ENCODE measurements at regions not wholly inside any gene's neighbourhood (a gene's known extent, or its start where the extent isn't known, plus 50 kb on each side); places are given as distances from the start of the nearest gene placed in this dataset.

GRCh38 chr10:126842356-126842755 lies 62.9 kb upstream of the DOCK1 start:
- no CpG with 5 or more reads among the region's 4 CpGs for WGBS, 2 experiments (ENCODE audit: extremely low coverage in 2 of 2, insufficient read length in 1 of 2)
- Histone ChIP-seq H3K9me1 (ENCODE audit: insufficient read depth, low read length) (no peaks in the 10 kb centered on the region), H3K27me3 (ENCODE audit: control insufficient read depth, insufficient read depth, low read length) (peaks cover 4% of the 10 kb centered on the region), H2BK120ac (ENCODE audit: low read depth, low read length) (no peak overlapping the region), H3K79me1 (ENCODE audit: low read depth in 1 of 2, low read length in 2 of 2) (no peaks in the 10 kb centered on the region), H2AK9ac (replicated peaks; ENCODE audit: low read depth, low read length, poor library complexity) (no peak overlapping the region), H3K9me3 (ENCODE audit: control insufficient read depth, insufficient read depth, low read length) (no peaks in the 10 kb centered on the region), H3K4me2 (ENCODE audit: low read depth, low read length) (no peak overlapping the region), H3K14ac (replicated peaks; ENCODE audit: low read depth, low read length) (no peak overlapping the region), H2AK5ac (ENCODE audit: low read depth, low read length) (no peak overlapping the region), H2BK15ac (ENCODE audit: low read depth, low read length) (no peak overlapping the region), H2AFZ (replicated peaks; ENCODE audit: low read length, poor library complexity) (no peak overlapping the region), H3K4ac (ENCODE audit: low read depth, low read length) (no peak overlapping the region), H4K20me1 (ENCODE audit: insufficient read depth, low read length) (no peaks in the 10 kb centered on the region), H3K36me3 (ENCODE audit: control insufficient read depth, insufficient read depth, low read length) (no peaks in the 10 kb centered on the region), H4K91ac (ENCODE audit: insufficient read depth, low read depth, low read length) (no peak overlapping the region), H3K9ac (ENCODE audit: low read depth, low read length) (no peak overlapping the region), H2BK5ac (ENCODE audit: low read depth, low read length, poor library complexity, severe bottlenecking) (no peak overlapping the region), H4K5ac (ENCODE audit: low read depth, low read length) (no peak overlapping the region), H4K8ac (ENCODE audit: low read depth in 2 of 2, low read length in 2 of 2) (no peak overlapping the region), H3K23ac (ENCODE audit: low read depth, low read length) (no peak overlapping the region), H2BK20ac (ENCODE audit: low read depth, low read length) (no peak overlapping the region), H3K4me3 (ENCODE audit: insufficient read depth, low read depth, low read length) (no peak overlapping the region), H3K56ac (ENCODE audit: extremely low read depth, insufficient read depth, low read length) (no peak overlapping the region), H3K18ac (ENCODE audit: low read depth, low read length) (no peak overlapping the region), H3K4me1 (ENCODE audit: control insufficient read depth, insufficient read depth, low read length) (no peaks in the 10 kb centered on the region), H3K27ac (ENCODE audit: insufficient read depth, low read length) (no peak overlapping the region)
- intact Hi-C loops (cut with micrococcal nuclease) = no loop called here
- DNase-seq = no peak
- BruUV-seq (replicated peaks) = no TSS peak
- dilution Hi-C loops (cut with HindIII; ENCODE audit: low sequenced_read_pairs, unreplicated experiment) = no loop called here
- CTCF ChIA-PET = no interaction called here
- no peak for TF ChIP-seq ELK1 (IDR thresholded peaks at IDR 0.05; ENCODE audit: borderline replicate concordance, low read depth, low read length)
- no peak for TF ChIP-seq RAD21 (IDR thresholded peaks at IDR 0.05; ENCODE audit: low read length)
- TF ChIP-seq MXI1 (IDR thresholded peaks at IDR 0.05; ENCODE audit: borderline replicate concordance, low read depth, low read length) = no peak
- no peak for TF ChIP-seq MAFK (IDR thresholded peaks at IDR 0.05; ENCODE audit: low read depth, low read length)
- TF ChIP-seq CEBPB (IDR thresholded peaks at IDR 0.05; ENCODE audit: low read depth, low read length) = no peak
- no peak for TF ChIP-seq BHLHE40 (IDR thresholded peaks at IDR 0.05; ENCODE audit: low read depth, low read length)
- no peak for TF ChIP-seq CTCF (conservative IDR thresholded peaks at IDR 0.05; ENCODE audit: low read depth, low read length)
- TF ChIP-seq FOS (IDR thresholded peaks at IDR 0.05; ENCODE audit: low read depth, low read length) = no peak
- TF ChIP-seq POLR2A (IDR thresholded peaks at IDR 0.05; ENCODE audit: low read depth, low read length) = no peak
- no peak for TF ChIP-seq NFE2L2 (IDR thresholded peaks at IDR 0.05; ENCODE audit: low read depth, low read length)
- TF ChIP-seq MAZ (IDR thresholded peaks at IDR 0.05; ENCODE audit: borderline replicate concordance, low read depth, low read length) = no peak
- TF ChIP-seq USF2 (IDR thresholded peaks at IDR 0.05; ENCODE audit: low read depth, low read length) = no peak
- no peak for TF ChIP-seq RFX5 (IDR thresholded peaks at IDR 0.05; ENCODE audit: low read depth, low read length)
- no peak for TF ChIP-seq CHD1 (IDR thresholded peaks at IDR 0.05; ENCODE audit: low read depth, low read length)
- ATAC-seq (ENCODE audit: low read depth) = no peak
- in situ Hi-C loops (cut with MboI; ENCODE audit: low sequenced_read_pairs) = no loop called here
- POLR2A ChIA-PET (ENCODE audit: unreplicated experiment) = no interaction called here

Measured in IMR-90 (cell line).